HG03575 (cell line): ENCODE measurements at regions not wholly inside any gene's neighbourhood (a gene's known extent, or its start where the extent isn't known, plus 50 kb on each side); places are given as distances from the start of the nearest gene placed in this dataset.

Experiments used
- ATAC-seq: cut with Tn5 transposase; IDR thresholded peaks from one replicate; pipeline ENCODE4 v1.9.1; 2021; ENCODE audit not compliant: unreplicated experiment, insufficient number of reproducible peaks, low FRiP score; ENCODE audit errors: extremely low read depth

DNA sequence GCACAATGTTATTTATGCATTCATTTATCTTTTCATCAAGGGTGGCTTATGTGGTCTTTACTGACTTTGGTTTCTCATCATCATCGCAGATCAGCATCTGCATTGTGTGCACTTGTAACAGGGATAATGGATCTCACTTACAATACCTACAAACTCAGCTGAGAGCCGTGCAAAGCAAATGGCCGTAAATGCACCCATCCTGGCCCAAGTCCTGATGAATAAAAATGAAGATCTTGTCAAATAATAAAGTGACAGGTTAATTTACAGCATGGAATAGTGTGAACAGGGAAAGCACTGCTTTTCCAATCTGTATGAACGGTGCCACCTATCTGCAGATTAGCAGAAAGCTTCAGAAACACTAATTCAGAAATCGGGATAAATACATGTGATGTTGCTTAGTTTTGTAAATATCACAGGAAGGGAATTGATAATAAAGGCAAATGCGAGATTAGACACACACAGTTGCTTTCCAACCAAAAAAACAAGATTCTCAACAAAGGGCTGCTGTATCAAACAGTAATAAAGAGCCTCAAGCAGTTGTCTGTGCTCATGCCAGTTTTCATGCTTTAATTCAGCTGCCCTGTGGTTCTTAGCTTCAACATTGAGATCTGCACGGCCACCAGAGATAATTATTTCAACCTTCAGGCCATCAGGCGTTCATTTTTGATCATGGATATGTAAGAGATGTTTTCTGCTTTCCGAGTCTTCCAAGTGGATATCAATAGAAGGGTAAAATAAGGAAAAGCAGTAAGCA is 153.4 kb upstream of the POU5F2 start:
- ATAC-seq = no peak

DNA sequence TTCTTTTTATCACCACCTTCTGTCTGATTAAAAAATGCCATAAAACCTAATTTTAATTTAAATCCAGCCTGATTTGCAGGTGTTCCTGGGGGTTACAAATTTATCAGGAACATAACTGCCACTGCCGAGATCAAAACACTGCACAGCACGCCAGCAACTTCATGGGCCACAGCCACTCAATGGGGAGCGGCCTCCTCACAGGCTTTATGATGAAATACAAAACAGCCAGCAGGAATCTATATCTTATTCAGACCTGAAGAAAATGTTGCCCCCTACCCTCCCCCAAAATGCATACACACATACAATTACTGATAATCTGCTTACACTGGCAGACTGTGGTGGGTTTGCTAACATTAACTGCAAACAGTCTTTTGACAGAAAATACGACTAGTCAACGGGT is 151.7 kb upstream of the POU5F2 start:
- ATAC-seq = no peak

DNA sequence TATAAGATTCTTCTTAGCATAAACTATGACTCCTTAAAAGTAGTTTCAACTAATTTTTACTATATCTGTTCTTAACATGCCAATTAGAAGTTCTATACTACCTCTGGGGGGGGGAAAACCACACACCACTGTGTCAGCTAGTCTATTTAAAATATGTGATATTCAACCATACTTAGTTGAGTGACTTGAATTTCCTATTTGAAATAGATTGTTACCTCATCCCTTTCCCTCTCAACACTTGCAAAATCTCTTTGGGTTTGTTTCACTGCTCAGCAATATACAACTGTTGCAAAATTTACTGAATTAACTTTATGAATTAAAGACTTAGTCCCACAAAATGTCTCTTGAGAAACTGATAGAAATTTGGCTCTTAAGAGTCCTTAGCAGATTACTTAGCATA is 151.1 kb upstream of the POU5F2 start:
- no peak for ATAC-seq

DNA sequence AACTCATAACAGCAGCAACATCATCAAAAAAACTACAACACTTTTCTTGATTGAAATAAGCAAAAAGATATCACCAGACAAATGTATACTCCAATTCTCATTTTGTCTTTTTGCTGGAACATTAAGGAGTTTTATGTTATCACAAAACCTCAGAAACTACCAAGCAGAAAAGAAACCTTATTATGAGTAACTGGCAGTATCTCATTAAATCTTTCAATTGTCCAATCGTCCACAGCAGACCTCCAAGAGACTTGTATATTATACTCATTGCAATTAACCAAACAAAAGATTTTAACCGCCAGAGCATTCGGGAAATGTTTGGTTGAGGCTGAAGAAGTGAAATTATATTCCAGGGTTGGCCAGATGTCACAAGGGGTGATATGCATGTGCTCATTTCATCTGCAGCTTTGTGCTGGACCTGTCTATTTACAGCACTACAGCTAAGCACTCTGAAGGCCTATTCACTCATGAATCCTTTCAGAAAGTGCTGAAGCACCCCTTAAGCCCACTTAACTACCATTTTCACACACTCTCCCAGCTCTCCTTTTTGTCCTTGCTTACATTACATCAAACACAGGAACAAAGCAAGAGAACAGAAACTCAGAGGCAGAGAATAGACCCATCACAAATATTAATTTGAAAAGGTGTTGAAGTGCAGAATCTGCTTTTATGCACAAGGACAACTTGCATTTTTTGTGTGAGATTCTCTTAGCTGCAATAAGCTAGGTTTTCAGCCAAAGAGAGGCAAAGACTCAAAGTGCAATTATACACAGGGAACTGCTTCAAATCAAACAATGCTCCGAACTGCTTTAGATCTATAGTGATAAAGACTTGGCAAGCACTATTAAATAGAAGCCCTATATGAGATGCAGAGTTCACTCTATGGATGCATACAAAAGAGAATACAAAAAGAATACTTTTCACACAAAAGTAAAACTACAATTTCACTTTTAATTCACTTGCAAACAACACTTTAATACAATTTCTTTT is 150.4 kb upstream of the POU5F2 start:
- ATAC-seq = no peak

DNA sequence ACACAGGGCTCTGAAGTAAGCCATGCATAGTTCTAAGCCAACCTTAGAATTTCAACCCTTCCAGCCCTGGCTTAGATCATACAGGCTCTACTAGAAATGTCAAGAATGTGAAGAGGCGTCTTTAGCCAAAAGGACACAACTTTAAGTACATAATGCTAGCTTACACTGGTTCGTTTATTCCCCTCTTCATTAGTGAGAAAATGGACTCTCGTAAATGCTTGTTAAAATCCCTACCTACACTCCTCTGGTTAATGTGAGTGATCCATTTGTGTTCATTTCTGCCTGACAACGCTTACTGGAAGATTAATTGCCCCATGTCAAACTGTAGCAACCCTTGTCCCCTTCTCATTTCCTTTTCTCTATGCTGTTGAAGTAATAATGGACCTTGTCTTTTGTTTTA is 149.3 kb upstream of the POU5F2 start:
- ATAC-seq = no peak

DNA sequence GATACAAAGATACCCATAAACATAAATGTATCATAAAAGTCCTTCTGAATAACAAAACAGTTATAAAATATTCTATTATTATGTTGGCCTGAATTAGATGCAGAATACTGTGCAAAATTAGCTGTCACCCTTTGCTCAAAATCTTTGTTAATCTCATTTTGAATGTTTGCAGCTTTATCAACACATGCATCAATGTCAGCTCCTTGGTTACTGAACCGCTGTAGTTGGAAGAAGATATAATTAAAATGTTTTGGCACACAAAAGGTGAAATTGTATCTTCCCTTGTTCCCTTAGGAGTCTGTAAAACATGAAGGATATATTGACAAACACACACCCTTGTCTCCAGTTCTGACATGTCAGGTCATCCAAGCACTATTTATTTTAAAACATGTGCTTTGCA is 146.3 kb upstream of the POU5F2 start:
- ATAC-seq = no peak

DNA sequence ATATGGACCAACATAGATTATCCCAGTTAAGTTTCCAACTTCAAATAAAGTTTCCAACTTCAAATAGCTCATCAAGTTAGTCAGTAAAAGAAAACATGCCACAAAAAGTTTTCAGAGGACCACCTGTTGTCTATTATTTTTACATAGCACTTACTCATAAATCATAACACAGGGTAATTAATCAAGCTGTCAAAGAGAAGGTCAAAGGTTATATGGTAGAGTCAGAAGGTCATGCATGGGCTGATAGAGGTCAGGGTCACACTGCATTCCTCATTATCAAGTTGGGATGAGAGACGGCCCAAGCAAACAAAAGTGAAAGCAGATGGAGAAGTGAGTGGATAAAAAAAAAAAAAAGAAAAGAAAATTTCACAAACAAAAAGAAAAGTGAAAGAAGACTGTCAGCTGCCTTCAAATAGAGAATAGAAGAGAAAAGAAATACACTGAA is 145.5 kb upstream of the POU5F2 start:
- no peak for ATAC-seq

DNA sequence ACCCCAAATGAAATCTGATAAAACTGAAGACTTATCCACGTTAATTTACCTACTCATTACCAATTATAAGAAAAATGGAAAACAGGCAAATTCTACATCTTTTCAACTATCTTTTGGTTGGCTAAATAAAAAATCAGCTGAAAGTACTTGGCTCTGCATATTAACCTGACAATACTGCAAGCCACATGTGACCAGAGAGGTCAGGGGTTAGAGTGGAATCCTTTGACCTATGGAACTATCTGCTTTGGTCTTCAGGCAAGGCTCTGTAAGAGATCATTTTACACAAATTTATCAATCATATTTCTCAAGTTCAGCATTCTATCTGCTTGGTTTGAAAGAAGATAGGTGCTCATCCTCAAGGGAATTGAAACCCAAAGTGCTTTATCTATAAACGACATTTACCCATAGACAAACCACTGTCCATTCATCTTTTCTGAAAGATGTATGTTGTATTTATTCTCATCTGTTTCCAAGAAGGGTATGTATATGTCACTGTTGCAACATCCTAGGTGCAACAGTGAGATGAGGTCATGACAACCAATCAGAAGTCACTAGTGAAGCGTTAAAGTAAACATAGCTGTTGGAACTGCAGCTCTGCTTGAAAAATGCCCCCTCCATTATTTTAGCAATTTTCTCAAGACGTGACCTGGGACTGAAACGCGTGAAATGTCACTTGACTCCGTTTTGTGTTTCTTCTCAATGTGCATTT is 144.9 kb upstream of the POU5F2 start:
- no peak for ATAC-seq

DNA sequence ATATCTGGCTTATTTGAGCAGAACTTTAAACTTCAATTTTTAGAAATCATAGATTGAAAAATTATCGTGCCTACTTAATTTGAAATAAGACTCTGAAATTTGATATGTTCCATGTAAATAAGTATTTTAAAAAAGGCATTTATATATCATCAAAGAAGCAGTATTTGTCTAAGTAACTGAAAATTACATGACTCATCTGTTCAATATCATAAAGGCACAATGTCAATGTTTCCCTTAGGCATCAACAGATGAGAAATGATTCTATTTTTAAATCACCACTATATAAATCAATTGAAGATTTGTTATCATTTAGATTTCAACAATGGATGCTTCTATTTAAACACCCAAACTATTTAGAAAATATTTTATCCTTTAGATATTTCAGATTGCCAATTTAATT is 142.9 kb upstream of the POU5F2 start:
- no peak for ATAC-seq

DNA sequence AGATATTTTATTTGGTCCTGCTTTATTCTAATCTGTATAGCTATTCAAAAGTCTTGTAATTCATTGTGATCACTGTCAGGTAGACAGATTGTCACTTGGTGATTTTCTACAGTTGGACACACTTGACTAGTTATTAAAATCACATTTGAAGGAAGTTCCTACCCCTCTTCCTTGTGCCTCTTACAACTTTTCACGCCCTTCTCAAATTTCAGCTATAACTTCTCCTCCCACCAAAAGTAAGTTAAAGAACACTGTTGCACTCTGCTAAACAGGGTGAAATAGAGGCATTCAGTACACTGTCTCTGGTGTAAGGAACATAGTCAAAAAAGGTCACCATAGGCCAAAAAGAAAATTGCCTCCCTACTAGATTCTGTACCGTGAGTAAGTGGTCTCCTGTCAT is 142.1 kb upstream of the POU5F2 start:
- ATAC-seq = no peak

DNA sequence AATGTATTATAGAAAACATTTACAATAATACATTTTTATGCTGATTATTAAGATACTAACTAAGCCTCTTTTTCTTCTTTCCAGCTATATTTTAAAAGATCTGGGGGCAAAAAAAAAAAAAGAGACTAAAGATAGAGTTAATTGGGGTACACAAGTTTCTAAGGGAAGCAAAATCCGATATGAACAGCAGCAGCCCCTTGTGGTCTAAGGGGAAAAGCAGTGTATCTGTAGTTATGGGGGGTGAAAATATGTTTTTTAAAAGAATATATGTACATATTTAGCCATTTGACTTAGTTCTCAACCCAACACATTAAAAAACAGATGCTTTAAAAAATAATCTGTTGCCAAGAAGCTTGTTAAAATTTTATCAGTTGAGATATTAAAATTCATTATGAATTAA is 134.3 kb upstream of the POU5F2 start:
- ATAC-seq = no peak

DNA sequence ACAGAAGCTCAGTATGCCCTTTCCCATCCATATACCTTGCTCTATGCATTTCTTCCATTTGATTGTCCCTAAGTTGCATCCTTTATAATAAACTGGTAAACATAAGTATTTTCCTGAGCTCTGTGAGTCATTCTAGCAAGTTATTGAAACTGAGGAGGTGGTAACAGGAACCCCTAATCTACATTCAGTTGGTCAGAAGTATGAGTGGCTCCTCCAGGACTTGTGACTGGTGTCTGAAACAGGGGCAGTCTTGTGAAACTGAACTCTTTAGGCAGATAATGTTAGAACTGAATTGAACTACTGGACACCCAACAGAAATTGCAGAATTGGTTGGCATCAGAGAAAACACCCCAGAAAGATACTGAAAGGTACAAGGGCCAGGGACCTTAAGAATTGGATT is 133.1 kb upstream of the POU5F2 start:
- ATAC-seq = peak; percentile 21

DNA sequence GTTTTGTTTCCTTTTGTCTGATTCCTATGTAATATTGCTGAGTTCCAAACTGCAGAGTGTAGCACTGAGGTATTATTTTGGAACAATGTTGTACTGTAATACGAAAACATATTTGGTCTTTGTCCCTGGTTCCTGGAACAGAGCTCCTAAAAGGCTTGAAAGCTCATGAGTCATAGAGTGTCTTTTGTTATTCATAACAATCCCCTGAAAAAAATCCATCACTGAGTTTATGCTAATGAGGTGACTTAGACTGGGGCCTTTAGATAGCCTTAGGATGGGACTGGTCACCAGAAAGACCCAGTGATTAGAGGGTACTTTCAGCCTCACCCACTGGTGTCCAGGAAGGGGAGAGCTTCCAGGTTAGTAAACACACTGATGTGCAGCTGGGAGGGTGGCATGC is 132.7 kb upstream of the POU5F2 start:
- ATAC-seq = peak; percentile 70

DNA sequence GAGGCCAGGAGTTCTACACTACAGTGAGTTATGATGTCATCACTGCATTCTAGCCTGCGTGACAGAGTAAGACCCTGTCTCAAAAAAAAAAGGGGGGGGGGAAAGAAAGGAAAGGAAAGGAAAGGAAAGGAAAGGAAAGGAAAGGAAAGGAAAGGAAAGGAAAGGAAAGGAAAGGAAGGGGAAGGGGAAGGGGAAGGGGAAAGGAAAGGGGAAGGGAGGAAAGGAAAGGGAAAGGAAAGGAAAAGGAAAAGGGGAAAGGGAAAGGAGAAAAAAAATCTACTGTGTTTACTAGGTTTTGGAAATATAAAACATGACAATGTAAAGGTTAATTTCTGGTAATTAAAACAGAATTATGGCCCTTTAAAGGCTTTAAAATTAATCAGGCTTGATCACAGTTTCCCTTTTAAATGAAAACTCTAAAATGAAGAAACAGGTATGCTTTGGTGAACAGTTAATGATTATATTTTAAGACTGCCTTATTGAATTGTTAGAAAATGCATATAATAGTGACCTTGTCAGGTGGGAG is 131.9 kb upstream of the POU5F2 start:
- no peak for ATAC-seq

DNA sequence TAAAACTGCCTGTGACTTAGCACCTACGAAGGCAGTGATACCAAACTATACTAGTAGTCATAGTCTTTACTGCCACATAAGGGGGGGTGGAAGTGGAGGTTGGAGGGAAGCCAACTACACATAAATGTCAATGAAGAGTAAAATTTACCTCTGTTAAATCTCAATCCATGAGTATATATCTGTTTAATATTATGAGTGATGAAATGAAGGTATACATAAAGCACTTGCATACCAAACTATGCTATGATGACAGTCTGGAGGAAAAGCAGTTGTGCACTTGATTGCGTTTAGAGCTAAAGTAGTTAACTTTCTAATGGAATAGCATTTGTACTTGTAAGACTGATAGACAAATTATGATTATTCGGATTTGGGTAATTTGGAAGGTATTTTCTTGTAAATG is 129.2 kb upstream of the POU5F2 start:
- no peak for ATAC-seq

DNA sequence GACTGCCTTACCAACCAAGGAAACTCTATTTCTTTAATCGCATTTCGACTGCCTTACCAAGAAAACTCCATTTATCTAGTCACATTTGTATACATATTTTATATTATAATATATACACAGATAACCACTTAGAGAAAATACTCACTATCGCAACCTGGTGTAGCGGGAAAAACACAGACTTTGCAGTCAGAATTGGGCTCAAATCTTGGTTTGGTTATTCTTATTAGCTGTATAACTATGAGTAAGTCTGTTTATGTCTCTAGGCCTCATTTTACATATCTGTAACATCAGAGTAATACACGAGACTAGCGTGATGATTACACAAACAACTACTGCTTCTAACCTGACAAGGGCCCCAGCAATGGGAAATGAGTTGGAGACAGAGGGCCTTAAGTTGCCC is 127.5 kb upstream of the POU5F2 start:
- no peak for ATAC-seq

DNA sequence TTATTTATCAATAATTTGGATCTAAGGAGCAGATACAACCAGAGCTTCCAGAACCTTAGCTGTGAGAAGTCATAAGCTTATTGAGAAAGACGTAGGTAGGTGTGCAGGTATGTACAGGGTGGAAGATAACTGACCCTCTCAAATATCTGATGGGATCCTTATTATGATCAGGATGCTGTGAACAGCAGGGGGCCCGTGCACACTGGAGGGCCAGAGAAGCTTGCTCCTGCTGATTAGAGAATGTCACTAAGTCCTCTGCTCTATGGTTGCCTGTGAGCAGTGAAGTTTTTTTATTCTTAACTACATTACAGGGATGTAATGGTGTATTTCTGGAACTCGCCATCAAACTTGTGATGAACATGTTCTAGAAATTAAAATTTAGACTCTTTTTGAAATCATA is 108.9 kb upstream of the POU5F2 start:
- no peak for ATAC-seq

DNA sequence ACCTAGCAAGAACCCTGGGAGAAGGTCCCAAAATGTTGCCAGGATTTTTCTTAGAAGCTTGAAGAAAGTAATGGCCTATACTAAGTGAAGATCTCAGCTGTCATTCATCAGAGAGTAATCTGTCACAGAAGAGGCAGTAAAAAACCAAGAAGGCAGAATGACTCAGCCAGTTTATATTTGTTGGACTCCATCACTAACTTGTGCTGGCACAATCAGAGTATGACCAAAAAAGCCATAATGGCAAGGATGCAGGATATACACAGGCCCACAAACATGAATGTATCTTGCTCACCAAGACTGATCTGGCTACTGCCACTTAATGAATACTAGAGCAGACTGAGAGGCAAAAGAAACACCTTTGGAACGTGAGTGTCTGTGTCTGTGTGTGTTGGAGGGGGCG is 104.0 kb upstream of the POU5F2 start:
- no peak for ATAC-seq

DNA sequence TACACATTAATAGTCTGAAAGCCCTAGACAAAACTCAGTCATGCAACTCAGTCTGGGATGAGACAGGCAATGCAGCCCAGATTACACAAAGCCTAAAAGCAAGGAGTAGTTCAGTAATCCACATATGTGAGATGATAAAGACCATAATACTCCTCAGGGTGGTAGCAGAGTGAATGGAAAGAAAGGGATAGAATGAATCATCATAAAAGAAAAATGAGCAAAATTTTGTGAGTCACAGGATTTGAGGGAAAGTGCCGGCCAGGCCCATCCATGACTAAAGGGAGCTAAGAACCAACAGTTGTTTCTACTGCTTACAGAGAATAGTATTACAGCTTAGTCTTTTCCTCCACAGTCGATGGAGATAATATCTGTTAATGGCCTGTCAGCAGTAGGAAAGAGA is 90.0 kb upstream of the POU5F2 start:
- no peak for ATAC-seq
